OCI-LY3 (cell line): ENCODE measurements at regions not wholly inside any gene's neighbourhood (a gene's known extent, or its start where the extent isn't known, plus 50 kb on each side); places are given as distances from the start of the nearest gene placed in this dataset.

Experiments used
- H2AFZ ChIP-seq: fragments of 200-600, 300-600 bp; shearing (Covaris generic); 2 replicates; pipeline ENCODE4 v1.6.0; 2014; ENCODE audit warnings: antibody characterized with exemption, low read depth, low read length
- H3K27ac ChIP-seq: fragments of 200-600, 300-600 bp; sonication (generic); 2 replicates; pipeline ENCODE4 v1.5.1; 2014; ENCODE audit warnings: mild to moderate bottlenecking, low read length, moderate library complexity, mixed read lengths
- H3K27me3 ChIP-seq: fragments of 200-600, 300-600 bp; sonication (generic); 2 replicates; pipeline ENCODE4 v1.6.1; 2014; ENCODE audit warnings: low read depth, low read length, mixed read lengths
- H3K36me3 ChIP-seq: fragments of 200-600, 300-600 bp; sonication (generic); replicated peaks from 2 replicates; pipeline ENCODE3; 2014; ENCODE audit warnings: low read depth, low read length, mixed read lengths
- H3K4me1 ChIP-seq: fragments of 300-600, 200-600 bp; sonication (generic); 2 replicates; pipeline ENCODE4 v1.6.1; 2014; ENCODE audit warnings: low read length, mixed read lengths
- H3K4me2 ChIP-seq: fragments of 200-600, 300-600 bp; sonication (generic); 2 replicates; pipeline ENCODE4 v1.6.1; 2014; ENCODE audit warnings: low read length, mixed read lengths
- H3K4me3 ChIP-seq: fragments of 300-600, 200-600 bp; sonication (generic); 2 replicates; pipeline ENCODE4 v1.5.1; 2014; ENCODE audit warnings: antibody characterized with exemption, mild to moderate bottlenecking, low read length, moderate library complexity
- H3K79me2 ChIP-seq: fragments of 300-600, 200-600 bp; shearing (Covaris generic); 2 replicates; pipeline ENCODE4 v1.6.1; 2014; ENCODE audit warnings: mild to moderate bottlenecking, low read length, mixed read lengths
- H3K9ac ChIP-seq: fragments of 300-600, 200-600 bp; shearing (Covaris generic); 2 replicates; pipeline ENCODE4 v1.6.0; 2014; ENCODE audit warnings: mild to moderate bottlenecking, low read length, moderate library complexity
- H3K9me3 ChIP-seq: fragments of 200-600, 300-600 bp; shearing (Covaris generic); 2 replicates; pipeline ENCODE4 v1.6.1; 2014; ENCODE audit warnings: low read length, mixed read lengths; ENCODE audit not compliant: insufficient read depth
- H4K20me1 ChIP-seq: fragments of 200-600, 300-600 bp; sonication (generic); 2 replicates; pipeline ENCODE4 v1.6.1; 2016; ENCODE audit warnings: low read length, mixed read lengths; ENCODE audit not compliant: insufficient read depth
- EZH2phosphoT487 ChIP-seq: fragments of 200-600 bp; shearing (Covaris generic); IDR thresholded peaks from 2 replicates; pipeline ENCODE4 v1.6.1; 2018; ENCODE audit warnings: antibody characterized with exemption, mixed run types, low read depth
- TF ChIP-seq, protein P1 (sequence below): fragments of 200-600, 300-600 bp; sonication (generic); IDR thresholded peaks from 2 replicates; pipeline ENCODE4 v1.5.1; 2014; ENCODE audit warnings: antibody characterized with exemption, low read length, low read depth

DNA sequence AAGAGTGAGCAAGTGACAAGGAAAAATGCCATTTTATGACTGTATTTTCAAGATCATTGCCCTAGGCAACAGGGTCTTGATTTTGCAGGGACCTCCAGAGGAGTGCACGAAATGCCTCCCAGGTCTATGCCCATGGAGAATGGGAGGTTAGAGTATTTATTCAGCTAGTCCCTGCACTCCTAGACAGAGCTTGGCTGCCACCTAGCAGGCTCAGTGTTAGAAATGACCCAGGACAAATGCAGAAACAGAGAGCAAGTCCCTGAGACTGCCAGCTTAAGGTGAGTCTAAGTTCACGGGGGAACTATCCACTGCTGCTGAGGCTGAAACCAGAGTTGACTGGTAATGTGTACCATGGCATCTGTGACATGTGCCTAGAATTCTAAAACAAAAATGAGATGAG, 506.4 kb downstream of the MED13L start:
- Histone ChIP-seq H3K9ac (no peak overlapping the region), H4K20me1 (no peaks in the 10 kb centered on the region)

DNA sequence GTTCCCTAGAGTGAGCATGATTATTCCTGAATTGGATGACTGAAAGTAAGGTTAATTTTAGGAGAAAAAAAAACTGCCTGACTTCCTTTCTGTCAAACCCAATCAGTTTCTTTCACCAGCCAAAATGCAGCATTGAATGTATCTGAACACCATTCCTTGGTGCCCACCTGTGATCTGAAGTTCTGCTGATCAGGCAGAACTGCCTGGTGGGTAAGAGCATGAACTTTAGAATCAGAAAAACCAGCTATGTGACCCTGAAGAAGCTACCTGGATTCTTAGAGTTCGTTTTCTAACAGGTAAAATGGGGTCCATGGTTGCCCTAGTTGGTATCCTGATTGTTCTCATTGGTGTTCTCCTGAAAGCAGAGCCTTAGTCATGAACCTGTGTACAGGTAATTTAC, 506.9 kb downstream of the MED13L start:
- Histone ChIP-seq H3K27ac (no peak overlapping the region), H3K79me2 (no peaks in the 10 kb centered on the region), H4K20me1 (no peaks in the 10 kb centered on the region), H3K36me3 (no peaks in the 10 kb centered on the region), H3K27me3 (peaks cover 24% of the 10 kb centered on the region; the same call in 1 of the 2 replicates), H2AFZ (no peak overlapping the region), H3K4me2 (no peak overlapping the region), H3K9ac (no peak overlapping the region), H3K4me3 (no peak overlapping the region), H3K9me3 (no peaks in the 10 kb centered on the region), H3K4me1 (no peaks in the 10 kb centered on the region)
- TF ChIP-seq, protein P1, sequence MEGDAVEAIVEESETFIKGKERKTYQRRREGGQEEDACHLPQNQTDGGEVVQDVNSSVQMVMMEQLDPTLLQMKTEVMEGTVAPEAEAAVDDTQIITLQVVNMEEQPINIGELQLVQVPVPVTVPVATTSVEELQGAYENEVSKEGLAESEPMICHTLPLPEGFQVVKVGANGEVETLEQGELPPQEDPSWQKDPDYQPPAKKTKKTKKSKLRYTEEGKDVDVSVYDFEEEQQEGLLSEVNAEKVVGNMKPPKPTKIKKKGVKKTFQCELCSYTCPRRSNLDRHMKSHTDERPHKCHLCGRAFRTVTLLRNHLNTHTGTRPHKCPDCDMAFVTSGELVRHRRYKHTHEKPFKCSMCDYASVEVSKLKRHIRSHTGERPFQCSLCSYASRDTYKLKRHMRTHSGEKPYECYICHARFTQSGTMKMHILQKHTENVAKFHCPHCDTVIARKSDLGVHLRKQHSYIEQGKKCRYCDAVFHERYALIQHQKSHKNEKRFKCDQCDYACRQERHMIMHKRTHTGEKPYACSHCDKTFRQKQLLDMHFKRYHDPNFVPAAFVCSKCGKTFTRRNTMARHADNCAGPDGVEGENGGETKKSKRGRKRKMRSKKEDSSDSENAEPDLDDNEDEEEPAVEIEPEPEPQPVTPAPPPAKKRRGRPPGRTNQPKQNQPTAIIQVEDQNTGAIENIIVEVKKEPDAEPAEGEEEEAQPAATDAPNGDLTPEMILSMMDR: no peak
- TF ChIP-seq EZH2phosphoT487: no peak

More for the DNA sequence above, 506.4 kb downstream of the MED13L start:
- no peaks in the 10 kb centered on the region for H3K36me3 ChIP-seq
- H3K27me3 ChIP-seq: peaks cover 27% of the 10 kb centered on the region; the same call in 1 of the 2 replicates
- H3K9me3 ChIP-seq: no peaks in the 10 kb centered on the region
- H3K4me2 ChIP-seq: no peak overlapping the region
- no peak overlapping the region for H3K4me3 ChIP-seq
- H3K4me1 ChIP-seq: no peaks in the 10 kb centered on the region
- TF ChIP-seq EZH2phosphoT487: no peak
- TF ChIP-seq, protein P1: peak; percentile 13; the same call in 1 of the 2 replicates
- H3K27ac ChIP-seq: no peak overlapping the region
- no peak overlapping the region for H2AFZ ChIP-seq
- H3K79me2 ChIP-seq: no peaks in the 10 kb centered on the region

DNA sequence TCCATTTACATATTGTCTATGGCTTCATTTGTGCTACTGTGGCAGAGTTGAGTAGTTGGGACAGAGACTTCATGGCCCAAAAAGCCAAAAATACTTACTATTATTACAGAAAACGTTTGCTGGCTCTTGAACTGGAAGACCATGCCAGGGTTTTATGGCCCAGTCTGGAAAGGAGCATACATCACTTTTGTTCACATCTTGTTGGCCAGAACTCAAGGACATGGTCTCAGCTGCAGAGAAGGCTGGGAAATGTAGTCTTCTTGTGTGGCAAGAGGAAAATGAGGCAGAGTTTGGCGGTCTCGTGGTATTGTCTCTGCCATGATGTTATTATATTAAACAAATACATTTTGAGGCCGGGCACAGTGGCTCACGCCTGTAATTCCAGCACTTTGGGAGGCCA, 509.6 kb downstream of the MED13L start:
- no peaks in the 10 kb centered on the region for H3K36me3 ChIP-seq
- no peak overlapping the region for H3K9ac ChIP-seq
- no peaks in the 10 kb centered on the region for H3K9me3 ChIP-seq
- H3K27me3 ChIP-seq: peaks cover 16% of the 10 kb centered on the region; the same call in 1 of the 2 replicates
- no peak overlapping the region for H2AFZ ChIP-seq
- no peak overlapping the region for H3K4me2 ChIP-seq
- H3K4me1 ChIP-seq: no peaks in the 10 kb centered on the region
- no peaks in the 10 kb centered on the region for H3K79me2 ChIP-seq
- no peaks in the 10 kb centered on the region for H4K20me1 ChIP-seq
- TF ChIP-seq, protein P1: no peak
- no peak overlapping the region for H3K4me3 ChIP-seq
- H3K27ac ChIP-seq: no peak overlapping the region

DNA sequence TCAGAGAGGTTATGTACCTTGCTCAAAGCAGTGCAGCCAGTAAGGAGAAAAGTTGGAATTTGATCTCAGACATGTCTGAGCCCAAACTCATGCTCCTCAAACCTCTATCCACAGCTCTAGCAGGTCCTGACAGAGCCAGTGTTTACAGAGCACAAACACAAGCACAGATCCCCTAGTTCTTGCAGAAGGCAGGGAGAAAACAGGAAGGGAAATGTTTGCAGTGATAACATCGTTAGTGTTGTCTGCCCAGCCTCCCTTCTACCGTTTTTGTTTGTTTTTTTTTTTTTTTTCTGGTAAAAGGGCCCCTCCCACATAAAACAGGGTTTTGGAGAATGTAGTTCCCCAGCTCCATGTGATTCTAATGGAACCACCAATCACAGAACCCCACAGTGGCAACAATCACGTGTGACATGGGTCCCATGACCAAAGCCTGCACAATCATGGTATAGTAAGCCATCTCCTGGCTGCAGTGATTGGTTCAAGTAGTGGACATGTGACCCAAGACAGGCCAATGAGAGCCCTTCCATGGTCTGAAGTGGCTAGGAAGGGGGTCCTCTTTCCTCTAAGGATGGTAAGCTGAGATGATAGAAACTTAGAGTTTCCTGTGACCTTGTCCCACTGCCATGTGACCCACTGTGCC, 513.4 kb downstream of the MED13L start:
- Histone ChIP-seq H3K4me3 (no peak overlapping the region), H3K27me3 (peaks cover 15% of the 10 kb centered on the region), H2AFZ (no peak overlapping the region), H3K79me2 (no peaks in the 10 kb centered on the region), H3K4me1 (no peaks in the 10 kb centered on the region), H3K4me2 (no peak overlapping the region), H3K27ac (no peak overlapping the region), H3K9ac (no peak overlapping the region), H4K20me1 (no peaks in the 10 kb centered on the region), H3K36me3 (no peaks in the 10 kb centered on the region), H3K9me3 (no peaks in the 10 kb centered on the region)
- no peak for TF ChIP-seq EZH2phosphoT487
- TF ChIP-seq, protein P1: no peak
